H1 (cell line): ENCODE measurements at regions not wholly inside any gene's neighbourhood (a gene's known extent, or its start where the extent isn't known, plus 50 kb on each side); places are given as distances from the start of the nearest gene placed in this dataset.

ENCODE experiments used
- CTCF ChIA-PET: fragments of 300-600 bp; sonication (Branson Sonifier 250); formaldehyde crosslinking; loops from one replicate; lab custom pipeline; 2021; ENCODE audit not compliant: partially characterized antibody; lab: Charles Lee
- POLR2A ChIA-PET: fragments of 300-600 bp; sonication (Branson Sonifier 250); formaldehyde crosslinking; loops from one replicate; lab custom pipeline; 2021; ENCODE audit warnings: inconsistent platforms; ENCODE audit not compliant: partially characterized antibody; lab: Charles Lee
- DNase-seq, 2 experiments: peaks; one replicate each; pipeline versions ENCODE4 v3.0.0 to v3.0.0-alpha.2; 2010 to 2022; ENCODE audit warnings: low spot score in 2 of 2, low read depth in 1 of 2, mixed read lengths in 1 of 2
- FAIRE-seq: peaks from 2 replicates; lab custom pipeline; 2011; peaks lifted over from hg19 to GRCh38; lab: Jason Lieb, UNC
- H2AFZ ChIP-seq: 2 replicates; pipeline ENCODE4 v1.8.1; 2012; ENCODE audit warnings: low read length, inconsistent platforms
- H2AK5ac ChIP-seq: 2 replicates; pipeline ENCODE4 v1.6.1; 2013; ENCODE audit warnings: low read depth, low read length
- H2BK120ac ChIP-seq: replicated peaks from 2 replicates; pipeline ENCODE3; 2013; ENCODE audit warnings: low read depth, low read length, inconsistent platforms
- H2BK12ac ChIP-seq: 2 replicates; pipeline ENCODE4 v1.6.1; 2013; ENCODE audit warnings: low read depth, low read length
- H2BK15ac ChIP-seq: 2 replicates; pipeline ENCODE4 v1.6.1; 2013; ENCODE audit warnings: low read length
- H2BK20ac ChIP-seq: 2 replicates; pipeline ENCODE4 v1.6.1; 2013; ENCODE audit warnings: low read length
- H2BK5ac ChIP-seq: 2 replicates; pipeline ENCODE4 v1.6.1; 2013; ENCODE audit warnings: low read depth, low read length
- H3K14ac ChIP-seq: 2 replicates; pipeline ENCODE4 v1.6.1; 2013; ENCODE audit warnings: inconsistent platforms; ENCODE audit not compliant: insufficient read length
- H3K18ac ChIP-seq: 2 replicates; pipeline ENCODE4 v1.6.1; 2013; ENCODE audit warnings: low read length; ENCODE audit errors: extremely low read depth
- H3K23ac ChIP-seq: 2 replicates; pipeline ENCODE4 v1.6.1; 2013; ENCODE audit warnings: inconsistent platforms; ENCODE audit not compliant: insufficient read length
- H3K23me2 ChIP-seq: 2 replicates; pipeline ENCODE4 v1.6.1; 2013; ENCODE audit warnings: low read depth, low read length
- H3K27ac ChIP-seq: 2 replicates; pipeline ENCODE4 v1.6.1; 2011; ENCODE audit warnings: low read depth, low read length, inconsistent platforms
- H3K27me3 ChIP-seq, 4 experiments: replicated peaks in 1 of 4; 1 replicate in 1 of 4; 2 replicates in 3 of 4; pipeline versions ENCODE4 v1.6.1 to v1.8.1; 2011 to 2013; ENCODE audit warnings: low read length in 3 of 4, mild to moderate bottlenecking in 3 of 4, inconsistent platforms in 2 of 4, mixed read lengths in 2 of 4, moderate library complexity in 1 of 4; ENCODE audit not compliant: control insufficient read depth in 3 of 4, insufficient read depth in 3 of 4; ENCODE audit errors: extremely low read depth in 1 of 4
- H3K36me3 ChIP-seq, 4 experiments: 2 replicates each; pipeline versions ENCODE4 v1.6.1 to v1.8.1; 2011 to 2013; ENCODE audit warnings: mild to moderate bottlenecking in 4 of 4, low read length in 3 of 4, moderate library complexity in 2 of 4, control low read depth in 1 of 4, inconsistent platforms in 1 of 4; ENCODE audit not compliant: insufficient read depth in 4 of 4, control insufficient read depth in 2 of 4
- H3K4ac ChIP-seq: replicated peaks from 2 replicates; pipeline ENCODE3; 2013; ENCODE audit warnings: low read length, low read depth, mixed read lengths, inconsistent platforms; ENCODE audit not compliant: insufficient read length
- H3K4me1 ChIP-seq, 4 experiments: replicated peaks in 1 of 4; 1 replicate in 1 of 4; 2 replicates in 3 of 4; pipeline versions ENCODE4 v1.6.1 to v1.8.1; 2011 to 2013; ENCODE audit warnings: low read length in 3 of 4, inconsistent platforms in 2 of 4, mixed read lengths in 1 of 4; ENCODE audit not compliant: insufficient read depth in 4 of 4, control insufficient read depth in 3 of 4
- H3K4me2 ChIP-seq, 2 experiments: 2 replicates each; pipeline versions ENCODE4 v1.6.1 to v1.8.1; 2011 to 2013; ENCODE audit warnings: low read depth in 2 of 2, low read length in 2 of 2, control low read depth in 1 of 2, inconsistent platforms in 1 of 2, mild to moderate bottlenecking in 1 of 2; ENCODE audit not compliant: insufficient read depth in 1 of 2
- H3K4me3 ChIP-seq, 4 experiments: fragments of 200-600, 300-600 bp in 1 of 4; sonication (generic), shearing (Covaris generic), sonication (Bioruptor Twin) in 1 of 4; 2 replicates each; pipeline versions ENCODE4 v1.5.1 to v1.8.1; 2011 to 2016; ENCODE audit warnings: low read length in 4 of 4, low read depth in 3 of 4, control low read depth in 2 of 4, inconsistent platforms in 2 of 4, mild to moderate bottlenecking in 2 of 4, mixed read lengths in 1 of 4, moderate library complexity in 1 of 4; ENCODE audit not compliant: insufficient read depth in 2 of 4; ENCODE audit errors: extremely low read depth in 1 of 4
- H3K56ac ChIP-seq: replicated peaks from 2 replicates; pipeline ENCODE3; 2013; ENCODE audit warnings: low read depth, mild to moderate bottlenecking, mixed read lengths, low read length, inconsistent platforms; ENCODE audit not compliant: insufficient read length
- H3K79me1 ChIP-seq: 2 replicates; pipeline ENCODE4 v1.6.1; 2013; ENCODE audit warnings: low read depth, low read length, control low read depth
- H3K79me2 ChIP-seq, 2 experiments: 2 replicates each; pipeline versions ENCODE4 v1.6.1 to v1.8.1; 2012 to 2013; ENCODE audit warnings: low read length in 2 of 2, mild to moderate bottlenecking in 2 of 2, inconsistent platforms in 1 of 2; ENCODE audit not compliant: insufficient read depth in 2 of 2, control insufficient read depth in 1 of 2
- H3K9ac ChIP-seq, 4 experiments: replicated peaks in 1 of 4; 1 replicate in 1 of 4; 2 replicates in 3 of 4; pipeline versions ENCODE4 v1.6.1 to v1.8.1; 2011 to 2013; ENCODE audit warnings: low read depth in 3 of 4, low read length in 3 of 4, control low read depth in 2 of 4, mild to moderate bottlenecking in 2 of 4, moderate library complexity in 2 of 4, inconsistent platforms in 1 of 4; ENCODE audit errors: extremely low read depth in 1 of 4
- H3K9me3 ChIP-seq, 2 experiments: 2 replicates each; pipeline versions ENCODE4 v1.6.1 to v1.8.1; 2012 to 2013; ENCODE audit warnings: mild to moderate bottlenecking in 2 of 2, moderate library complexity in 2 of 2, control low read depth in 1 of 2, inconsistent platforms in 1 of 2, low read depth in 1 of 2, low read length in 1 of 2, mixed read lengths in 1 of 2; ENCODE audit not compliant: insufficient read depth in 2 of 2
- H4K20me1 ChIP-seq, 2 experiments: replicated peaks in 1 of 2; 2 replicates each; pipeline versions ENCODE3 to v1.8.1; 2011 to 2013; ENCODE audit warnings: inconsistent platforms in 2 of 2, low read length in 2 of 2, mild to moderate bottlenecking in 1 of 2; ENCODE audit not compliant: insufficient read depth in 2 of 2, control insufficient read depth in 1 of 2
- H4K5ac ChIP-seq: 2 replicates; pipeline ENCODE4 v1.6.1; 2013; ENCODE audit warnings: low read length, low read depth, mixed read lengths, inconsistent platforms; ENCODE audit not compliant: insufficient read length
- H4K8ac ChIP-seq: 2 replicates; pipeline ENCODE4 v1.8.0; 2013; ENCODE audit warnings: mild to moderate bottlenecking, moderate library complexity, low read length, inconsistent platforms; ENCODE audit not compliant: insufficient read depth; ENCODE audit errors: extremely low read depth
- H4K91ac ChIP-seq: replicated peaks from 2 replicates; pipeline ENCODE3; 2013; ENCODE audit warnings: low read length, mixed read lengths, inconsistent platforms; ENCODE audit not compliant: insufficient read length
- ASH2L ChIP-seq: fragments of 200-600, 300-600 bp; sonication (generic); IDR thresholded peaks from one replicate; pipeline ENCODE4 v1.7.1; 2017; ENCODE audit warnings: low read length
- KDM1A ChIP-seq: fragments of 200-600, 300-600 bp; sonication (generic); IDR thresholded peaks from 2 replicates; pipeline ENCODE4 v1.7.1; 2016; ENCODE audit warnings: mild to moderate bottlenecking, low read length, borderline replicate concordance
- WGBS, 2 experiments: shearing (Covaris generic) in 1 of 2; methylation state at CpG; one replicate each; pipeline versions ENCODE4 v1.1.6 to v1.1.7; 2013 to 2015; ENCODE audit warnings: low lambda C conversion rate in 2 of 2, mixed read lengths in 2 of 2, inconsistent platforms in 1 of 2, low coverage in 1 of 2, missing lambda C conversion rate in 1 of 2; ENCODE audit not compliant: insufficient replicate concordance in 2 of 2, insufficient coverage in 1 of 2, insufficient read length in 1 of 2; ENCODE audit errors: extremely low coverage in 1 of 2, missing lambda C conversion rate in 1 of 2; 5-methylcytosine and 5-hydroxymethylcytosine counted together

DNA sequence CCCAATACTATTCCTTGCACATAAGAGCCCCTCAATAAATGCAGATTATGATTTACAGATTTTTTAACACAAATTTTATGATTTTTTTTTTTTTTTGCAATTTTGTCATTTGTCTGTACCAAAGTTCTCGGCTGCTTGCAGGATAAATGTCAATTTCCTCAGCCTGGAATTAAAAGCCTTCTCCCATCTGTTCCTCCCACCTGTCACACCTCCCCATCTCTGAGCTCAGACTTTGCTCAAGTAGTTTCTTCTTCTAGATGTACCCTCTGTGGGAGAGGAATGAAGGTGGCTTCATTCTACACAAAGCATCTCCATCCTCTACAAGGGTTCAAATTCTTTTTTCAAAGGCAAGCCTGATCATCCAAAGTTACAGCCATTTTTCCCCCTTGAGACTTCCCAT lies 153.7 kb upstream of the GRAMD2B start:
- no peak overlapping the region for H2AFZ ChIP-seq
- H4K8ac ChIP-seq: no peak overlapping the region
- H3K79me1 ChIP-seq: no peaks in the 10 kb centered on the region
- TF ChIP-seq KDM1A (no peak), ASH2L (no peak)

More for the DNA sequence above, 153.7 kb upstream of the GRAMD2B start:
- Histone ChIP-seq H3K23me2 (no peaks in the 10 kb centered on the region; the same call in 1 of the 2 replicates), H2AK5ac (no peak overlapping the region), H3K4me3 (no peak overlapping the region), H2BK15ac (no peak overlapping the region), H2BK5ac (no peak overlapping the region), H3K27me3 (no peaks in the 10 kb centered on the region), H3K4me1 (peaks cover 0 to 3% (median 0%) of the 10 kb centered on the region in 4 experiments; a peak in 1 of 7 replicates), H2BK120ac (no peak overlapping the region), H3K18ac (no peak overlapping the region), H3K4me2 (no peak overlapping the region), H3K23ac (no peak overlapping the region), H4K91ac (no peak overlapping the region), H3K4ac (no peak overlapping the region), H3K9ac (no peak overlapping the region), H2BK12ac (no peak overlapping the region), H3K79me2 (no peaks in the 10 kb centered on the region), H3K56ac (no peak overlapping the region), H2BK20ac (no peak overlapping the region), H4K20me1 (no peaks in the 10 kb centered on the region), H3K36me3 (no peaks in the 10 kb centered on the region), H3K9me3 (no peaks in the 10 kb centered on the region), H4K5ac (no peak overlapping the region), H3K27ac (no peak overlapping the region), H3K14ac (no peak overlapping the region)
- WGBS, 2 experiments: 88% methylated on average over 1 of the region's 1 CpG; no CpG with 5 or more reads in 1 of the 2 experiments
- DNase-seq (no peak), FAIRE-seq (no peak)
- CTCF ChIA-PET: interaction anchor here (0.7 kb wide), 1 partner anchor 326 kb away, joined by 3 read pairs; no protein-coding TSS in a partner anchor
- POLR2A ChIA-PET: no interaction called here
